H9 (cell line): ENCODE measurements at regions not wholly inside any gene's neighbourhood (a gene's known extent, or its start where the extent isn't known, plus 50 kb on each side); places are given as distances from the start of the nearest gene placed in this dataset.
"Not testable (repeated sequence)": the region's sequence is repeated elsewhere in the genome, so short reads cannot be mapped to it uniquely, and the experiment has no call there.

ENCODE experiments used
- DNase-seq: peaks from one replicate; pipeline ENCODE4 v3.0.0-alpha.2; 2017
- H2AFZ ChIP-seq: one replicate; pipeline ENCODE4 v1.6.1; 2013; ENCODE audit warnings: mild to moderate bottlenecking, low read length, control low read depth, moderate library complexity
- H2AK5ac ChIP-seq: 2 replicates; pipeline ENCODE4 v1.6.1; 2013; ENCODE audit warnings: low read length, control low read depth, mixed read lengths; ENCODE audit not compliant: insufficient read length
- H2BK120ac ChIP-seq: one replicate; pipeline ENCODE4 v1.6.1; 2013; ENCODE audit warnings: low read depth, mild to moderate bottlenecking, low read length, control low read depth, inconsistent platforms; ENCODE audit not compliant: poor library complexity, severe bottlenecking
- H2BK12ac ChIP-seq: 2 replicates; pipeline ENCODE4 v1.6.1; 2013; ENCODE audit warnings: low read length, control low read depth, mixed read lengths, low read depth; ENCODE audit not compliant: insufficient read length
- H2BK15ac ChIP-seq: 2 replicates; pipeline ENCODE4 v1.6.1; 2013; ENCODE audit warnings: low read depth, low read length, control low read depth
- H2BK20ac ChIP-seq: one replicate; pipeline ENCODE4 v1.6.1; 2013; ENCODE audit warnings: low read depth, mild to moderate bottlenecking, low read length, control low read depth, inconsistent platforms; ENCODE audit not compliant: poor library complexity, severe bottlenecking
- H2BK5ac ChIP-seq: 2 replicates; pipeline ENCODE4 v1.6.1; 2013; ENCODE audit warnings: low read length, control low read depth, mixed read lengths; ENCODE audit not compliant: insufficient read length
- H3K14ac ChIP-seq: 2 replicates; pipeline ENCODE4 v1.6.1; 2013; ENCODE audit warnings: low read length, control low read depth; ENCODE audit not compliant: insufficient read depth
- H3K18ac ChIP-seq: 2 replicates; pipeline ENCODE4 v1.6.1; 2013; ENCODE audit warnings: low read depth, mild to moderate bottlenecking, mixed read lengths, low read length, control low read depth; ENCODE audit not compliant: insufficient read length
- H3K23ac ChIP-seq: 2 replicates; pipeline ENCODE4 v1.6.1; 2013; ENCODE audit warnings: low read length, control low read depth, mixed read lengths, low read depth; ENCODE audit not compliant: insufficient read length
- H3K23me2 ChIP-seq: 2 replicates; pipeline ENCODE4 v1.6.1; 2013; ENCODE audit warnings: low read depth, mild to moderate bottlenecking, mixed read lengths, low read length, control low read depth; ENCODE audit not compliant: insufficient read length, poor library complexity, severe bottlenecking
- H3K27ac ChIP-seq: 2 replicates; pipeline ENCODE4 v1.5.1; 2013; ENCODE audit warnings: low read length, control low read depth, mixed read lengths, low read depth; ENCODE audit not compliant: insufficient read length
- H3K27me3 ChIP-seq: 2 replicates; pipeline ENCODE4 v1.6.1; 2013; ENCODE audit warnings: low read length, control low read depth, inconsistent platforms; ENCODE audit not compliant: insufficient read depth
- H3K4ac ChIP-seq: 2 replicates; pipeline ENCODE4 v1.6.1; 2013; ENCODE audit warnings: low read depth, mild to moderate bottlenecking, control low read depth, inconsistent platforms, low read length, moderate library complexity
- H3K4me1 ChIP-seq: 2 replicates; pipeline ENCODE4 v1.6.1; 2013; ENCODE audit warnings: low read length, control low read depth, inconsistent platforms; ENCODE audit not compliant: insufficient read depth
- H3K4me2 ChIP-seq: 2 replicates; pipeline ENCODE4 v1.6.1; 2013; ENCODE audit warnings: low read length, control low read depth, mixed read lengths; ENCODE audit not compliant: insufficient read length, insufficient read depth
- H3K56ac ChIP-seq: 2 replicates; pipeline ENCODE4 v1.6.1; 2013; ENCODE audit warnings: low read depth, mild to moderate bottlenecking, mixed read lengths, low read length, control low read depth; ENCODE audit not compliant: insufficient read length
- H3K79me1 ChIP-seq: 2 replicates; pipeline ENCODE4 v1.6.1; 2013; ENCODE audit warnings: low read depth, mild to moderate bottlenecking, moderate library complexity, low read length, control low read depth, inconsistent platforms; ENCODE audit not compliant: insufficient read depth, poor library complexity, severe bottlenecking
- H3K79me2 ChIP-seq: 2 replicates; pipeline ENCODE4 v1.6.1; 2013; ENCODE audit warnings: low read length, control low read depth, inconsistent platforms; ENCODE audit not compliant: insufficient read depth
- H3K9ac ChIP-seq: 2 replicates; pipeline ENCODE4 v1.6.1; 2013; ENCODE audit warnings: low read length, control low read depth, mixed read lengths; ENCODE audit not compliant: insufficient read length; ENCODE audit errors: extremely low read depth
- H3K9me3 ChIP-seq: one replicate; pipeline ENCODE4 v1.6.1; 2013; ENCODE audit warnings: low read depth, low read length, inconsistent platforms; ENCODE audit not compliant: control insufficient read depth
- H3T11ph ChIP-seq: one replicate; pipeline ENCODE4 v1.6.1; 2013; ENCODE audit warnings: mild to moderate bottlenecking, low read length, control low read depth, inconsistent platforms
- H4K20me1 ChIP-seq: one replicate; pipeline ENCODE4 v1.6.1; 2013; ENCODE audit not compliant: control insufficient read depth, insufficient read length, insufficient read depth
- H4K5ac ChIP-seq: 2 replicates; pipeline ENCODE4 v1.6.1; 2013; ENCODE audit warnings: low read depth, mild to moderate bottlenecking, mixed read lengths, low read length, control low read depth; ENCODE audit not compliant: insufficient read length
- H4K8ac ChIP-seq: replicated peaks from 2 replicates; pipeline ENCODE4 v1.6.1; 2013; ENCODE audit warnings: low read length, control low read depth, mixed read lengths, low read depth; ENCODE audit not compliant: insufficient read length
- H4K91ac ChIP-seq: 2 replicates; pipeline ENCODE4 v1.6.1; 2013; ENCODE audit warnings: low read depth, mild to moderate bottlenecking, moderate library complexity, mixed read lengths, low read length, control low read depth; ENCODE audit not compliant: insufficient read length
- H3K27ac Mint-ChIP-seq, 3 experiments: 2 replicates in 2 of 3; 3 replicates in 1 of 3; pipeline ENCODE4 v1.8.0; 2020 to 2021; ENCODE audit warnings: mixed read lengths in 3 of 3, mild to moderate bottlenecking in 1 of 3, moderate library complexity in 1 of 3
- H3K27me3 Mint-ChIP-seq: 2 replicates; pipeline ENCODE4 v1.8.0; 2021; ENCODE audit warnings: low read depth, mild to moderate bottlenecking, moderate library complexity, mixed read lengths
- H3K36me3 Mint-ChIP-seq, 3 experiments: 2 replicates in 2 of 3; 3 replicates in 1 of 3; pipeline ENCODE4 v1.8.0; 2020 to 2021; ENCODE audit warnings: low read depth in 3 of 3, mixed read lengths in 3 of 3; ENCODE audit not compliant: insufficient read depth in 1 of 3
- H3K4me1 Mint-ChIP-seq, 2 experiments: 2 replicates each; pipeline ENCODE4 v1.8.0; 2020; ENCODE audit warnings: mixed read lengths in 2 of 2
- H3K4me3 Mint-ChIP-seq, 2 experiments: 2 replicates in 1 of 2; 3 replicates in 1 of 2; pipeline ENCODE4 v1.8.0; 2020 to 2021; ENCODE audit warnings: mild to moderate bottlenecking in 2 of 2, mixed read lengths in 2 of 2, moderate library complexity in 1 of 2
- H3K9me3 Mint-ChIP-seq, 2 experiments: 2 replicates in 1 of 2; 3 replicates in 1 of 2; pipeline ENCODE4 v1.8.0; 2020; ENCODE audit warnings: mild to moderate bottlenecking in 2 of 2, mixed read lengths in 2 of 2, moderate library complexity in 1 of 2
- CTCF ChIP-seq: fragments of 200-600 bp; sonication (generic); conservative IDR thresholded peaks from 3 replicates; pipeline ENCODE4 v1.8.0; 2021; ENCODE audit warnings: antibody characterized with exemption, mild to moderate bottlenecking
- WGBS: extraction: QIAGEN DNeasy Blood & Tissue Kit; methylation state at CpG from one replicate; pipeline ENCODE4 v1.1.7; 2013; ENCODE audit warnings: missing lambda C conversion rate, low lambda C conversion rate, mixed read lengths; ENCODE audit not compliant: insufficient read length; ENCODE audit errors: extremely low coverage; 5-methylcytosine and 5-hydroxymethylcytosine counted together

GRCh38 chr11:86144846-86145245, 76.0 kb upstream of the PICALM start:
- H3K36me3 Mint-ChIP-seq = no peaks in the 10 kb centered on the region
- Histone ChIP-seq H3K79me1 (no peaks in the 10 kb centered on the region), H4K8ac (no peak overlapping the region), H2BK20ac (no peak overlapping the region), H3K23ac (no peak overlapping the region), H4K20me1 (no peaks in the 10 kb centered on the region), H3K56ac (no peak overlapping the region), H2AK5ac (no peak overlapping the region), H3T11ph (no peak overlapping the region), H2BK5ac (no peak overlapping the region), H3K23me2 (no peaks in the 10 kb centered on the region), H3K79me2 (no peaks in the 10 kb centered on the region), H3K4me2 (no peak overlapping the region), H4K91ac (no peak overlapping the region), H3K9me3 (no peaks in the 10 kb centered on the region), H2BK12ac (no peak overlapping the region), H2BK15ac (no peak overlapping the region), H3K14ac (no peak overlapping the region), H4K5ac (no peak overlapping the region), H3K27ac (no peak overlapping the region), H3K27me3 (no peaks in the 10 kb centered on the region), H3K9ac (no peak overlapping the region), H2BK120ac (no peak overlapping the region), H3K4ac (no peak overlapping the region), H3K18ac (no peak overlapping the region), H3K4me1 (peaks cover 4% of the 10 kb centered on the region; the same call in 1 of the 2 replicates), H2AFZ (no peak overlapping the region)
- DNase-seq = no peak
- no CpG with 5 or more reads among the region's 3 CpGs for WGBS
- TF ChIP-seq CTCF = no peak
- H3K27ac Mint-ChIP-seq = no peak overlapping the region
- H3K4me1 Mint-ChIP-seq = peaks cover 7 to 11% of the 10 kb centered on the region in 2 experiments
- no peaks in the 10 kb centered on the region for H3K9me3 Mint-ChIP-seq
- no peak overlapping the region for H3K4me3 Mint-ChIP-seq
- no peaks in the 10 kb centered on the region for H3K27me3 Mint-ChIP-seq

GRCh38 chr11:86144087-86144486, 75.2 kb upstream of the PICALM start:
- H2BK120ac ChIP-seq, H3K4me3 Mint-ChIP-seq, H2BK20ac ChIP-seq, H3K27ac ChIP-seq, H3K23ac ChIP-seq, H3K79me1 ChIP-seq, H3K27ac Mint-ChIP-seq, H3K4ac ChIP-seq, H4K8ac ChIP-seq, H2BK5ac ChIP-seq, H2AK5ac ChIP-seq, H3K4me2 ChIP-seq, H3K79me2 ChIP-seq, DNase-seq, H4K20me1 ChIP-seq, H3K9me3 Mint-ChIP-seq, H3K9ac ChIP-seq, H3K4me1 ChIP-seq, H2BK15ac ChIP-seq, H2BK12ac ChIP-seq, H3K14ac ChIP-seq, H3K36me3 Mint-ChIP-seq, H3K27me3 ChIP-seq, H3T11ph ChIP-seq, H3K56ac ChIP-seq, H4K91ac ChIP-seq, H3K9me3 ChIP-seq, H3K27me3 Mint-ChIP-seq, H4K5ac ChIP-seq, H3K18ac ChIP-seq, H3K23me2 ChIP-seq, H2AFZ ChIP-seq: not testable (repeated sequence)
- H3K4me1 Mint-ChIP-seq = peaks cover 7 to 11% of the 10 kb centered on the region in 2 experiments
- no CpG with 5 or more reads among the region's 9 CpGs for WGBS
